ENCODE measurements at regions not wholly inside any gene's neighbourhood (a gene's known extent, or its start where the extent isn't known, plus 50 kb on each side); places are given as distances from the start of the nearest gene placed in this dataset.

GRCh38 chr20:11728937-11729336 is 188.8 kb upstream of the BTBD3 start:
- intact Hi-C loops (cut with micrococcal nuclease) (no loop called here), in situ Hi-C loops (cut with MboI; ENCODE audit: low sequenced_read_pairs) (no loop called here), dilution Hi-C loops (cut with HindIII; ENCODE audit: low sequenced_read_pairs, unreplicated experiment) (no loop called here)
- Histone ChIP-seq H4K91ac (ENCODE audit: insufficient read depth, low read depth, low read length) (no peak overlapping the region), H4K8ac (ENCODE audit: low read depth in 2 of 2, low read length in 2 of 2) (no peak overlapping the region), H3K18ac (ENCODE audit: low read depth, low read length) (no peak overlapping the region), H3K4me1 (ENCODE audit: control insufficient read depth, insufficient read depth, low read length) (no peaks in the 10 kb centered on the region), H3K27ac (ENCODE audit: insufficient read depth, low read length) (no peak overlapping the region), H3K4me3 (ENCODE audit: insufficient read depth, low read depth, low read length) (no peak overlapping the region), H3K23ac (ENCODE audit: low read depth, low read length) (no peak overlapping the region), H3K9me3 (ENCODE audit: control insufficient read depth, insufficient read depth, low read length) (no peaks in the 10 kb centered on the region), H3K4ac (ENCODE audit: low read depth, low read length) (no peak overlapping the region), H3K9ac (ENCODE audit: low read depth, low read length) (no peak overlapping the region), H3K56ac (ENCODE audit: extremely low read depth, insufficient read depth, low read length) (no peak overlapping the region), H2BK120ac (ENCODE audit: low read depth, low read length) (no peak overlapping the region), H4K5ac (ENCODE audit: low read depth, low read length) (no peak overlapping the region), H2AK5ac (ENCODE audit: low read depth, low read length) (no peak overlapping the region), H2BK5ac (ENCODE audit: low read depth, low read length, poor library complexity, severe bottlenecking) (no peak overlapping the region), H3K27me3 (ENCODE audit: control insufficient read depth, insufficient read depth, low read length) (no peaks in the 10 kb centered on the region), H3K36me3 (ENCODE audit: control insufficient read depth, insufficient read depth, low read length) (no peaks in the 10 kb centered on the region), H4K20me1 (ENCODE audit: insufficient read depth, low read length) (no peaks in the 10 kb centered on the region), H3K4me2 (ENCODE audit: low read depth, low read length) (no peak overlapping the region), H2BK15ac (ENCODE audit: low read depth, low read length) (no peak overlapping the region), H3K79me1 (ENCODE audit: low read depth in 1 of 2, low read length in 2 of 2) (no peaks in the 10 kb centered on the region), H2BK20ac (ENCODE audit: low read depth, low read length) (no peak overlapping the region), H2AFZ (replicated peaks; ENCODE audit: low read length, poor library complexity) (no peak overlapping the region), H3K9me1 (ENCODE audit: insufficient read depth, low read length) (no peaks in the 10 kb centered on the region), H2AK9ac (replicated peaks; ENCODE audit: low read depth, low read length, poor library complexity) (no peak overlapping the region), H3K14ac (replicated peaks; ENCODE audit: low read depth, low read length) (no peak overlapping the region)
- ChIA-PET POLR2A (ENCODE audit: unreplicated experiment) (no interaction called here), CTCF (interaction anchor here (1.4 kb wide), 1 partner anchor 12 kb away, joined by 3 read pairs; no protein-coding TSS in a partner anchor)
- BruUV-seq (replicated peaks) = no TSS peak
- ATAC-seq (ENCODE audit: low read depth) (no peak), DNase-seq (no peak)
- WGBS, 2 experiments (ENCODE audit: extremely low coverage in 2 of 2, insufficient read length in 1 of 2) = no CpG with 5 or more reads among the region's 2 CpGs
- TF ChIP-seq RFX5 (IDR thresholded peaks at IDR 0.05; ENCODE audit: low read depth, low read length) = no peak
- no peak for TF ChIP-seq POLR2A (IDR thresholded peaks at IDR 0.05; ENCODE audit: low read depth, low read length)
- no peak for TF ChIP-seq CHD1 (IDR thresholded peaks at IDR 0.05; ENCODE audit: low read depth, low read length)
- no peak for TF ChIP-seq NFE2L2 (IDR thresholded peaks at IDR 0.05; ENCODE audit: low read depth, low read length)
- no peak for TF ChIP-seq FOS (IDR thresholded peaks at IDR 0.05; ENCODE audit: low read depth, low read length)
